ENCODE measurements at regions not wholly inside any gene's neighbourhood (a gene's known extent, or its start where the extent isn't known, plus 50 kb on each side); places are given as distances from the start of the nearest gene placed in this dataset.

DNA sequence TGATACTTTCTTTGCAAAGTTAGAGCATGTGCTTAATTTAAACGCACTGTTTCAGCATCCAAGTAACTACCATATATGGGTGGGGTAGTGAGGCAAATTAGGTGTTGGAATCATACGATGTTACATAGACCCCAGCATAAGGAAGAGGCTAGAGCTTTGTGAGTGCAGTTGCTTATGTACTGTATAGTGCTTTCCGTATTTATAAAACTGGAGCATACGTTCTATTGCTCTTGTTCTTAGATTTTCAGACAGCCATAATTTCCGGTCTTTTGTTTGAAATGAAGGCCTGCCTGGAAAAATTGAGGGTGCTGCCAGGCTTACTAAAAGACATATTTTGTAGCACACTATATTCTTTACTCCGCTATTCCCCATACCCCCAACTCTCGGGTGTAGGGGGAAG, 335.7 kb downstream of the FOXG1 start (continued):
- TF ChIP-seq NANOG (IDR thresholded peaks at IDR 0.05; ENCODE audit: insufficient read depth, low read depth, low read length, poor library complexity, severe bottlenecking) = no peak
- TF ChIP-seq PHF8 (conservative IDR thresholded peaks at IDR 0.05; ENCODE audit: low read depth, low read length) = no peak
- TF ChIP-seq KDM4A (IDR thresholded peaks at IDR 0.05; ENCODE audit: low read depth, low read length, severe bottlenecking) = no peak
- TF ChIP-seq KDM5A (IDR thresholded peaks at IDR 0.05; ENCODE audit: low read length) = no peak
- TF ChIP-seq ATF3 (IDR thresholded peaks at IDR 0.05; ENCODE audit: insufficient read depth, low read depth, low read length) = no peak
- no peak for TF ChIP-seq EGR1 (IDR thresholded peaks at IDR 0.05; ENCODE audit: borderline replicate concordance, low read depth, low read length)
- no peak for TF ChIP-seq TAF7 (optimal IDR thresholded peaks at IDR 0.05; ENCODE audit: borderline replicate concordance, low read depth, low read length)
- no peak for TF ChIP-seq SAP30 (IDR thresholded peaks at IDR 0.05; ENCODE audit: insufficient read depth, insufficient replicate concordance, low read length)
- TF ChIP-seq SP1 (IDR thresholded peaks at IDR 0.05; ENCODE audit: low read depth, low read length) = no peak
